ENCODE measurements at regions not wholly inside any gene's neighbourhood (a gene's known extent, or its start where the extent isn't known, plus 50 kb on each side); places are given as distances from the start of the nearest gene placed in this dataset.

DNA sequence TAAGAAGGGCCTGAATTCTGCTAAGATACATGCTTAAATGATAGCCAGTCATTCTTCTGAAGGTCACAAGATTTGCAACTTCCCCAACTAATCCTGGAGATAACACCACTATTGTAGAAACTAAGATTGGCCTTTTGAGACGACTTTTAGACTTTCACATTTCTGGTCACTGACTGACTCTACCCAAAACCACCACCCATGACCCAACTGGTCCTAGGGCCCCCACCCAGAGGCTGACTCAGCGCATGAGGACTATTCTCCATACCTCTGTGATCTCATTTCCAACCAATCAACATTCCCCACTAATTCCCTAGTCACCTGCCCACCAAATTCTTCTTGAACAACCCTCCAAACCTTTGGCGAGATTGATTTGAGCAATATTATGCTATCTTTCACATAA, 1299.0 kb downstream of the CDH11 start:
- no peaks in the 10 kb centered on the region for H3K9me3 ChIP-seq (ENCODE audit: control insufficient read depth, low read depth, low read length)
- no CpG with 5 or more reads among the region's 3 CpGs for WGBS (ENCODE audit: extremely low coverage, insufficient read length, low lambda C conversion rate)
- H3T11ph ChIP-seq (ENCODE audit: low read length): no peak overlapping the region
- Mint-ChIP-seq H3K9me3 (peaks cover 21 to 28% of the 10 kb centered on the region in 2 experiments), H3K27ac (no peak overlapping the region), H3K36me3 (ENCODE audit: insufficient read depth in 1 of 3, low read depth in 3 of 3) (peaks cover 0 to 17% (median 8%) of the 10 kb centered on the region in 3 experiments; a peak in 4 of 7 replicates), H3K4me3 (no peak overlapping the region), H3K4me1 (no peaks in the 10 kb centered on the region; a peak in 1 of 4 replicates), H3K27me3 (ENCODE audit: low read depth) (no peaks in the 10 kb centered on the region; the same call in 1 of the 2 replicates)
- H2BK12ac ChIP-seq (ENCODE audit: insufficient read length, low read depth, low read length): no peak overlapping the region
- H2AK5ac ChIP-seq (ENCODE audit: insufficient read length, low read length): no peak overlapping the region
- no peak overlapping the region for H3K4me2 ChIP-seq (ENCODE audit: insufficient read depth, insufficient read length, low read length)
- no peak overlapping the region for H2BK120ac ChIP-seq (ENCODE audit: low read depth, low read length, poor library complexity, severe bottlenecking)
- H3K14ac ChIP-seq (ENCODE audit: insufficient read depth, low read length): no peak overlapping the region
- TF ChIP-seq, protein P1, sequence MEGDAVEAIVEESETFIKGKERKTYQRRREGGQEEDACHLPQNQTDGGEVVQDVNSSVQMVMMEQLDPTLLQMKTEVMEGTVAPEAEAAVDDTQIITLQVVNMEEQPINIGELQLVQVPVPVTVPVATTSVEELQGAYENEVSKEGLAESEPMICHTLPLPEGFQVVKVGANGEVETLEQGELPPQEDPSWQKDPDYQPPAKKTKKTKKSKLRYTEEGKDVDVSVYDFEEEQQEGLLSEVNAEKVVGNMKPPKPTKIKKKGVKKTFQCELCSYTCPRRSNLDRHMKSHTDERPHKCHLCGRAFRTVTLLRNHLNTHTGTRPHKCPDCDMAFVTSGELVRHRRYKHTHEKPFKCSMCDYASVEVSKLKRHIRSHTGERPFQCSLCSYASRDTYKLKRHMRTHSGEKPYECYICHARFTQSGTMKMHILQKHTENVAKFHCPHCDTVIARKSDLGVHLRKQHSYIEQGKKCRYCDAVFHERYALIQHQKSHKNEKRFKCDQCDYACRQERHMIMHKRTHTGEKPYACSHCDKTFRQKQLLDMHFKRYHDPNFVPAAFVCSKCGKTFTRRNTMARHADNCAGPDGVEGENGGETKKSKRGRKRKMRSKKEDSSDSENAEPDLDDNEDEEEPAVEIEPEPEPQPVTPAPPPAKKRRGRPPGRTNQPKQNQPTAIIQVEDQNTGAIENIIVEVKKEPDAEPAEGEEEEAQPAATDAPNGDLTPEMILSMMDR (conservative IDR thresholded peaks at IDR 0.05): no peak
- no peak overlapping the region for H3K27ac ChIP-seq (ENCODE audit: insufficient read length, low read depth, low read length)
- H4K20me1 ChIP-seq (ENCODE audit: control insufficient read depth, insufficient read depth, insufficient read length): no peaks in the 10 kb centered on the region
- H3K23ac ChIP-seq (ENCODE audit: insufficient read length, low read depth, low read length): no peak overlapping the region
- no peak overlapping the region for H4K91ac ChIP-seq (ENCODE audit: insufficient read length, low read depth, low read length)
- H4K8ac ChIP-seq (replicated peaks; ENCODE audit: insufficient read length, low read depth, low read length): no peak overlapping the region
- H3K23me2 ChIP-seq (ENCODE audit: insufficient read length, low read depth, low read length, poor library complexity, severe bottlenecking): no peaks in the 10 kb centered on the region
- no peaks in the 10 kb centered on the region for H3K27me3 ChIP-seq (ENCODE audit: insufficient read depth, low read length)
- no peak overlapping the region for H2BK20ac ChIP-seq (ENCODE audit: low read depth, low read length, poor library complexity, severe bottlenecking)
- no peak overlapping the region for H3K18ac ChIP-seq (ENCODE audit: insufficient read length, low read depth, low read length)
- H4K5ac ChIP-seq (ENCODE audit: insufficient read length, low read depth, low read length): no peak overlapping the region
- H2BK5ac ChIP-seq (ENCODE audit: insufficient read length, low read length): no peak overlapping the region
- no peaks in the 10 kb centered on the region for H3K79me1 ChIP-seq (ENCODE audit: insufficient read depth, low read depth, low read length, poor library complexity, severe bottlenecking)
- no peak overlapping the region for H2AFZ ChIP-seq (ENCODE audit: low read length)
- no peak for DNase-seq
- no peak overlapping the region for H3K4ac ChIP-seq (ENCODE audit: low read depth, low read length)
- H3K4me1 ChIP-seq (ENCODE audit: insufficient read depth, low read length): no peaks in the 10 kb centered on the region
- H3K56ac ChIP-seq (ENCODE audit: insufficient read length, low read depth, low read length): no peak overlapping the region
- no peak overlapping the region for H3K9ac ChIP-seq (ENCODE audit: extremely low read depth, insufficient read length, low read length)
- H3K79me2 ChIP-seq (ENCODE audit: insufficient read depth, low read length): no peaks in the 10 kb centered on the region
- H2BK15ac ChIP-seq (ENCODE audit: low read depth, low read length): no peak overlapping the region

Measured in H9 (cell line).